ENCODE measurements at regions not wholly inside any gene's neighbourhood (a gene's known extent, or its start where the extent isn't known, plus 50 kb on each side); places are given as distances from the start of the nearest gene placed in this dataset.

DNA sequence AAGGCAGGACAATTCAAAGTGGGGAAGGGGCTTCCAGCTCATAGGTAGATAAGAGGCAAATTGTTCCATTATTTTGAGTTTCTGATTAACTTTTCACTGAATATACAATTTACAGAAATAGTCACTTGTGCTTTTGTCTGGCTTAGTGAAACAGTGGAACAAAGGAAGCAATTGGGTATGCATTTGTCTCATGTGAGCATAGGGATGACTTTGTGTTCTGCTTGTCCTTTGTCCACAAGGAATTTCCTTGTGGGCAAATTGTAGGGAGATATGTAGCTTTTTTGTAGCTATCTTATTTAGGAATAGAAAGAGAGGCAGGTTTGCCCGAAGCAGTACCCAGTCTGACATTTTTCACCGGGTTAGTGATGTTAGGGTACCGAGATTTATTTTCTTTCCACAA, 1224.8 kb downstream of the SLITRK1 start:
- Histone ChIP-seq H3K36me3 (no peaks in the 10 kb centered on the region), H3K9me3 (no peaks in the 10 kb centered on the region), H3K27me3 (no peaks in the 10 kb centered on the region), H3K4me3 (no peak overlapping the region), H3K4me1 (no peaks in the 10 kb centered on the region), H3K27ac (no peak overlapping the region)
- intact Hi-C loops (cut with DNase I), result no loop called here
- DNase-seq (no peak), ATAC-seq (no peak)
- no peak for TF ChIP-seq CTCF (IDR thresholded peaks at IDR 0.05)

DNA sequence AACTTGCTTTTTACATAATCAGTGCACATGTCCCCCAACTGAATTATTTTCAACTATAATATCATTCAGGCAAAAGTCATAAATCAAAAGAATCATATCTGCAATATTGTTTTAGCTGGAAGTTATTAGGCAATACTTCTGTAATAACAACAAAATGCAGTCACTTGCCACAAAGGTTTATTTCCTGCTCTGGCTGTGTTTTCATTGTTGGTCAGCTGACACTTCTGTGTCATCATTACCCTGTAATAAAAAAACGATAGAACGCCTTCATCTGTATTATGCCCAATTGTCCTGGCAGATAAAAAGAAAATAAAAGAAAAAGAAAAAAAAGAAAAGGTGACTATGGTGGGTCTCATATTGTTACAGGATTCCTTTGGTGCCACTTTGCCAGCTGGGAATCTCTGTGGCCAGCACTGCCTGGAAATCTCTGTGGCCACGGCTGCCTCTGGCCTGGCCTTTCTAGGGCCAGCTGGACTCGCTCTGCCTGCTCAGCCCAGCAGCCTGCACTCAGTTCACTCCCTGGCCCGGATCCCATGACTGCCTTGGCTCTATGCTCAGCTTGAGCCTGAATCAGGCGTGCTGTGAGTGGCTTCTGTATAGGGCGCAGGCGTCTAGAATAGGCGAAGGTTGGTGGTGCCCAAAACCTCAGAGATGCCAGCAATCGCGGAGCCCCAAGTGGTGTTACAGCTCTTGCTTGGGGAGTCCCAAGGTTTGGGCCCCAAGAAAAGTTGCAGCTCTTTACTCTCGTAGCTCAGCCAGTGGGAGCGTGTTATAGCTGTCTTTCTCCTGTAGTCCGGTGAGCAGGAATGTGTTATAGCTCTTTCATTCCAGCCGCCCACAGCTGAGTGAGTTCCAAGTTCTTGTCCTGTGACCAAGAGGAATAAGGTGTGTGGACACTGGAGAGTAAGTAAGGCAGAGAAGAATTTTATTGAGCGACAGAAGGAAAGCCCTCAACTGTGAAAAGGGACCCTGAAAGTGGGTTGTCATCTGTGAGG, 1227.1 kb downstream of the SLITRK1 start:
- TF ChIP-seq CTCF (IDR thresholded peaks at IDR 0.05), result no peak
- H3K4me1 ChIP-seq, result no peaks in the 10 kb centered on the region
- H3K27me3 ChIP-seq, result no peaks in the 10 kb centered on the region
- H3K36me3 ChIP-seq, result no peaks in the 10 kb centered on the region
- DNase-seq (peak; percentile 68), ATAC-seq (peak; percentile 80)
- intact Hi-C loops (cut with DNase I), result no loop called here
- no peaks in the 10 kb centered on the region for H3K9me3 ChIP-seq
- no peak overlapping the region for H3K4me3 ChIP-seq
- peak overlapping the region; percentile 61 for H3K27ac ChIP-seq

DNA sequence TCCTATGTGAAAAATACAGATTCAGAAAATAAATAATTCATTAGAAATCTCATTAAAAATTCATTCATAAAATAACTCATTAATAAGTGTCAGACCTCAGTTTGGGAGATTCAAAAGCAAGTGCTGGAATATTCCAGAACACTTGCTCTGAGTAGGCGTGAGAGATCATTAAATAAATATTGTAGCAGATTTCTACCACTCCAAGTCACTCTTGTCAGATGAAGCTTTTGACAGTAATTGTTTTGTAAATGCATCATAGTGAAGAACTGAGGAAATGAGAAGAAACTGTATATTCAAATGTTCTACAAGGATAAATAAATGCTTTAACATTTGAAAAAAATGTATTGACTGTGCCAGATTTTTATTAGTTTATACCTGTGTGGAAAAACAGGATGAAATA, 1228.1 kb downstream of the SLITRK1 start:
- ATAC-seq (no peak), DNase-seq (no peak)
- intact Hi-C loops (cut with DNase I), result no loop called here
- Histone ChIP-seq H3K4me3 (no peak overlapping the region), H3K4me1 (no peaks in the 10 kb centered on the region), H3K27ac (no peak overlapping the region), H3K9me3 (no peaks in the 10 kb centered on the region), H3K36me3 (no peaks in the 10 kb centered on the region), H3K27me3 (no peaks in the 10 kb centered on the region)
- TF ChIP-seq CTCF (IDR thresholded peaks at IDR 0.05), result no peak

- Histone ChIP-seq H3K4me1 (no peaks in the 10 kb centered on the region), H3K36me3 (no peaks in the 10 kb centered on the region), H3K27ac (no peak overlapping the region), H3K4me3 (no peak overlapping the region), H3K27me3 (no peaks in the 10 kb centered on the region), H3K9me3 (no peaks in the 10 kb centered on the region)
- ATAC-seq, result no peak
- TF ChIP-seq CTCF (IDR thresholded peaks at IDR 0.05), result no peak
- DNase-seq, result no peak
- intact Hi-C loops (cut with DNase I), result no loop called here
Observed at GRCh38 chr13:82647540-82647939, 1234.7 kb downstream of the SLITRK1 start.

- H3K4me3 ChIP-seq, result no peak overlapping the region
- H3K27me3 ChIP-seq, result no peaks in the 10 kb centered on the region
- intact Hi-C loops (cut with DNase I), result no loop called here
- no peak for ATAC-seq
- no peaks in the 10 kb centered on the region for H3K36me3 ChIP-seq
- DNase-seq, result no peak
- H3K4me1 ChIP-seq, result no peaks in the 10 kb centered on the region
- H3K9me3 ChIP-seq, result no peaks in the 10 kb centered on the region
- TF ChIP-seq CTCF (IDR thresholded peaks at IDR 0.05), result no peak
- no peak overlapping the region for H3K27ac ChIP-seq
Observed at GRCh38 chr13:82636119-82636518, 1246.2 kb downstream of the SLITRK1 start.
